ENCODE measurements at regions not wholly inside any gene's neighbourhood (a gene's known extent, or its start where the extent isn't known, plus 50 kb on each side); places are given as distances from the start of the nearest gene placed in this dataset.
"Not testable (repeated sequence)": the region's sequence is repeated elsewhere in the genome, so short reads cannot be mapped to it uniquely, and the experiment has no call there.

GRCh38 chr7:79604841-79605240 lies 151.4 kb upstream of the MAGI2 start:
- no peaks in the 10 kb centered on the region for H4K20me1 ChIP-seq (ENCODE audit: control insufficient read depth, insufficient read depth, low read depth, low read length)
- H3K9me2 ChIP-seq (replicated peaks; ENCODE audit: control insufficient read depth, low read length): no peaks in the 10 kb centered on the region
- H3K27ac ChIP-seq (ENCODE audit: low read depth, low read length): no peak overlapping the region
- H3K4me3 ChIP-seq (ENCODE audit: low read length): no peak overlapping the region
- no peaks in the 10 kb centered on the region for H3K9me3 ChIP-seq (ENCODE audit: control insufficient read depth, insufficient read depth, low read length)
- no peaks in the 10 kb centered on the region for H3F3A ChIP-seq (ENCODE audit: control insufficient read depth, insufficient read depth)
- no peaks in the 10 kb centered on the region for H3K36me3 ChIP-seq (ENCODE audit: control insufficient read depth, low read length)
- H3K79me2 ChIP-seq (ENCODE audit: control insufficient read depth, low read length): no peaks in the 10 kb centered on the region
- H3K27me3 ChIP-seq (ENCODE audit: control insufficient read depth, low read length): no peaks in the 10 kb centered on the region
- no peaks in the 10 kb centered on the region for H3K4me1 ChIP-seq (ENCODE audit: control insufficient read depth, low read length)
- TF ChIP-seq CTCF (IDR thresholded peaks at IDR 0.05; ENCODE audit: low read depth, low read length, poor library complexity, severe bottlenecking) (no peak), EZH2phosphoT487 (IDR thresholded peaks at IDR 0.05; ENCODE audit: borderline replicate concordance, low read length) (no peak)
- H3K4me2 ChIP-seq (ENCODE audit: low read length): no peak overlapping the region

GRCh38 chr7:79598351-79598750 lies 144.9 kb upstream of the MAGI2 start:
- TF ChIP-seq EZH2phosphoT487 (IDR thresholded peaks at IDR 0.05; ENCODE audit: borderline replicate concordance, low read length) (no peak), CTCF (IDR thresholded peaks at IDR 0.05; ENCODE audit: low read depth, low read length, poor library complexity, severe bottlenecking) (no peak)
- no peak overlapping the region for H3K27ac ChIP-seq (ENCODE audit: low read depth, low read length)
- no peaks in the 10 kb centered on the region for H3K27me3 ChIP-seq (ENCODE audit: control insufficient read depth, low read length)
- no peaks in the 10 kb centered on the region for H3K36me3 ChIP-seq (ENCODE audit: control insufficient read depth, low read length)
- no peaks in the 10 kb centered on the region for H3K79me2 ChIP-seq (ENCODE audit: control insufficient read depth, low read length)
- no peak overlapping the region for H3K4me3 ChIP-seq (ENCODE audit: low read length)
- no peaks in the 10 kb centered on the region for H3K4me1 ChIP-seq (ENCODE audit: control insufficient read depth, low read length)
- H3K9me2 ChIP-seq (replicated peaks; ENCODE audit: control insufficient read depth, low read length): no peaks in the 10 kb centered on the region
- H3K9me3 ChIP-seq (ENCODE audit: control insufficient read depth, insufficient read depth, low read length): no peaks in the 10 kb centered on the region
- H3F3A ChIP-seq (ENCODE audit: control insufficient read depth, insufficient read depth): no peaks in the 10 kb centered on the region
- H3K4me2 ChIP-seq (ENCODE audit: low read length): no peak overlapping the region
- no peaks in the 10 kb centered on the region for H4K20me1 ChIP-seq (ENCODE audit: control insufficient read depth, insufficient read depth, low read depth, low read length)

- not testable (repeated sequence) for H3K4me2 ChIP-seq (ENCODE audit: low read length); H3K4me3 ChIP-seq (ENCODE audit: low read length); H3K4me1 ChIP-seq (ENCODE audit: control insufficient read depth, low read length); H3K79me2 ChIP-seq (ENCODE audit: control insufficient read depth, low read length); H4K20me1 ChIP-seq (ENCODE audit: control insufficient read depth, insufficient read depth, low read depth, low read length); H3K36me3 ChIP-seq (ENCODE audit: control insufficient read depth, low read length); H3F3A ChIP-seq (ENCODE audit: control insufficient read depth, insufficient read depth); H3K9me3 ChIP-seq (ENCODE audit: control insufficient read depth, insufficient read depth, low read length); H3K27ac ChIP-seq (ENCODE audit: low read depth, low read length); H3K27me3 ChIP-seq (ENCODE audit: control insufficient read depth, low read length); H3K9me2 ChIP-seq (replicated peaks; ENCODE audit: control insufficient read depth, low read length)
Measured at GRCh38 chr7:79594671-79595070, 141.2 kb upstream of the MAGI2 start.

- TF ChIP-seq CTCF (IDR thresholded peaks at IDR 0.05; ENCODE audit: low read depth, low read length, poor library complexity, severe bottlenecking) (no peak), EZH2phosphoT487 (IDR thresholded peaks at IDR 0.05; ENCODE audit: borderline replicate concordance, low read length) (no peak)
- no peaks in the 10 kb centered on the region for H3K79me2 ChIP-seq (ENCODE audit: control insufficient read depth, low read length)
Measured at GRCh38 chr7:79593866-79594301, 140.4 kb upstream of the MAGI2 start.

More at GRCh38 chr7:79593866-79594301, 140.4 kb upstream of the MAGI2 start:
- H3K9me2 ChIP-seq (replicated peaks; ENCODE audit: control insufficient read depth, low read length): no peaks in the 10 kb centered on the region
- H3K4me1 ChIP-seq (ENCODE audit: control insufficient read depth, low read length): no peaks in the 10 kb centered on the region
- no peaks in the 10 kb centered on the region for H3F3A ChIP-seq (ENCODE audit: control insufficient read depth, insufficient read depth)
- no peaks in the 10 kb centered on the region for H3K27me3 ChIP-seq (ENCODE audit: control insufficient read depth, low read length)
- no peaks in the 10 kb centered on the region for H3K9me3 ChIP-seq (ENCODE audit: control insufficient read depth, insufficient read depth, low read length)
- H3K27ac ChIP-seq (ENCODE audit: low read depth, low read length): no peak overlapping the region
- H3K36me3 ChIP-seq (ENCODE audit: control insufficient read depth, low read length): no peaks in the 10 kb centered on the region
- H3K4me2 ChIP-seq (ENCODE audit: low read length): no peak overlapping the region
- H4K20me1 ChIP-seq (ENCODE audit: control insufficient read depth, insufficient read depth, low read depth, low read length): no peaks in the 10 kb centered on the region
- no peak overlapping the region for H3K4me3 ChIP-seq (ENCODE audit: low read length)
